CD8-positive, alpha-beta memory T cell (primary cell): ENCODE measurements at regions not wholly inside any gene's neighbourhood (a gene's known extent, or its start where the extent isn't known, plus 50 kb on each side); places are given as distances from the start of the nearest gene placed in this dataset.

ENCODE experiments used
- CTCF ChIA-PET: fragments of 350-600 bp; sonication (Branson Sonifier 250); formaldehyde crosslinking; loops from one replicate; lab custom pipeline; 2021; ENCODE audit warnings: antibody characterized with exemption; lab: Charles Lee
- POLR2A ChIA-PET: fragments of 350-600 bp; sonication (Branson Sonifier 250); formaldehyde crosslinking; loops from one replicate; lab custom pipeline; 2021; ENCODE audit warnings: antibody characterized with exemption; lab: Charles Lee
- DNase-seq, 5 donors: peaks; one replicate each; pipeline versions ENCODE4 v3.0.0 to v3.0.0-alpha.2; 2020 to 2022; ENCODE audit warnings: mixed read lengths in 1 of 5
- H3K27ac ChIP-seq: one replicate; pipeline ENCODE4 v1.7.0; 2013; ENCODE audit warnings: low read depth, mild to moderate bottlenecking, low read length, moderate library complexity
- H3K27me3 ChIP-seq: 2 replicates; pipeline ENCODE4 v1.7.0; 2013; ENCODE audit warnings: low read length, mild to moderate bottlenecking; ENCODE audit not compliant: insufficient read depth, poor library complexity, severe bottlenecking
- H3K36me3 ChIP-seq: 2 replicates; pipeline ENCODE4 v1.7.0; 2013; ENCODE audit warnings: mild to moderate bottlenecking, low read length, moderate library complexity; ENCODE audit not compliant: insufficient read depth
- H3K4me1 ChIP-seq: 2 replicates; pipeline ENCODE4 v1.7.0; 2013; ENCODE audit warnings: mild to moderate bottlenecking, low read length, moderate library complexity; ENCODE audit not compliant: insufficient read depth
- H3K4me3 ChIP-seq: 2 replicates; pipeline ENCODE4 v1.7.0; 2013; ENCODE audit warnings: mild to moderate bottlenecking, low read length
- H3K9me3 ChIP-seq: 2 replicates; pipeline ENCODE4 v1.7.0; 2013; ENCODE audit warnings: mild to moderate bottlenecking, low read length
- H3K27ac Mint-ChIP-seq, 8 donors: one replicate each; pipeline ENCODE4 v1.8.0; 2020 to 2021; ENCODE audit warnings: mixed read lengths in 8 of 8, mild to moderate bottlenecking in 6 of 8, inconsistent platforms in 3 of 8, moderate library complexity in 3 of 8
- H3K27me3 Mint-ChIP-seq, 2 donors: one replicate each; pipeline ENCODE4 v1.8.0; 2020 to 2021; ENCODE audit warnings: mixed read lengths in 2 of 2, mild to moderate bottlenecking in 1 of 2, moderate library complexity in 1 of 2
- H3K36me3 Mint-ChIP-seq, 3 donors: one replicate each; pipeline ENCODE4 v1.8.0; 2020 to 2021; ENCODE audit warnings: mixed read lengths in 3 of 3, inconsistent platforms in 1 of 3, mild to moderate bottlenecking in 1 of 3
- H3K4me1 Mint-ChIP-seq, 3 donors: one replicate each; pipeline ENCODE4 v1.8.0; 2020 to 2021; ENCODE audit warnings: mixed read lengths in 3 of 3, inconsistent platforms in 1 of 3, mild to moderate bottlenecking in 1 of 3
- H3K4me3 Mint-ChIP-seq, 7 donors: one replicate each; pipeline ENCODE4 v1.8.0; 2020 to 2021; ENCODE audit warnings: mixed read lengths in 7 of 7, mild to moderate bottlenecking in 6 of 7, moderate library complexity in 4 of 7, inconsistent platforms in 2 of 7
- H3K9me3 Mint-ChIP-seq, 5 donors: one replicate each; pipeline ENCODE4 v1.8.0; 2020 to 2022; ENCODE audit warnings: mixed read lengths in 5 of 5, mild to moderate bottlenecking in 3 of 5, moderate library complexity in 2 of 5, inconsistent platforms in 1 of 5

GRCh38 chr11:92390783-92391182, 166.2 kb downstream of the FAT3 start:
- peaks cover 0 to 1% (median 0%) of the 10 kb centered on the region in 3 donors for H3K36me3 Mint-ChIP-seq
- CTCF ChIA-PET, result no interaction called here
- POLR2A ChIA-PET, result no interaction called here
- H3K4me3 ChIP-seq, result no peak overlapping the region
- H3K27ac Mint-ChIP-seq, result no peak overlapping the region
- H3K27me3 ChIP-seq, result no peaks in the 10 kb centered on the region
- no peaks in the 10 kb centered on the region for H3K9me3 ChIP-seq
- H3K27me3 Mint-ChIP-seq, result peaks cover 0 to 1% of the 10 kb centered on the region in 2 donors
- H3K9me3 Mint-ChIP-seq, result peaks cover 0 to 8% (median 6%) of the 10 kb centered on the region in 5 donors
- DNase-seq, result no peak
- no peaks in the 10 kb centered on the region for H3K4me1 ChIP-seq
- no peaks in the 10 kb centered on the region for H3K36me3 ChIP-seq
- no peak overlapping the region for H3K27ac ChIP-seq
- no peaks in the 10 kb centered on the region for H3K4me1 Mint-ChIP-seq
- H3K4me3 Mint-ChIP-seq, result no peak overlapping the region

GRCh38 chr11:92391364-92391763, 166.7 kb downstream of the FAT3 start:
- H3K27ac ChIP-seq, result no peak overlapping the region
- H3K4me3 ChIP-seq, result no peak overlapping the region
- POLR2A ChIA-PET, result no interaction called here
- no peaks in the 10 kb centered on the region for H3K4me1 ChIP-seq
- Mint-ChIP-seq H3K36me3 (peaks cover 0 to 1% (median 0%) of the 10 kb centered on the region in 3 donors), H3K4me1 (no peaks in the 10 kb centered on the region), H3K27me3 (peaks cover 0 to 1% of the 10 kb centered on the region in 2 donors), H3K9me3 (peaks cover 0 to 9% (median 8%) of the 10 kb centered on the region in 5 donors), H3K4me3 (no peak overlapping the region), H3K27ac (no peak overlapping the region)
- CTCF ChIA-PET, result no interaction called here
- H3K36me3 ChIP-seq, result no peaks in the 10 kb centered on the region
- no peak for DNase-seq
- no peaks in the 10 kb centered on the region for H3K27me3 ChIP-seq
- no peaks in the 10 kb centered on the region for H3K9me3 ChIP-seq

- Histone ChIP-seq H3K9me3 (no peaks in the 10 kb centered on the region), H3K27ac (no peak overlapping the region), H3K4me1 (no peaks in the 10 kb centered on the region), H3K4me3 (no peak overlapping the region), H3K27me3 (no peaks in the 10 kb centered on the region), H3K36me3 (no peaks in the 10 kb centered on the region)
- H3K4me1 Mint-ChIP-seq, result no peaks in the 10 kb centered on the region
- no peak for DNase-seq
- H3K36me3 Mint-ChIP-seq, result peaks cover 0 to 1% (median 0%) of the 10 kb centered on the region in 3 donors
- peaks cover 0 to 2% of the 10 kb centered on the region in 2 donors for H3K27me3 Mint-ChIP-seq
- ChIA-PET CTCF (no interaction called here), POLR2A (no interaction called here)
- H3K27ac Mint-ChIP-seq, result no peak overlapping the region
- no peak overlapping the region for H3K4me3 Mint-ChIP-seq
- peaks cover 0 to 9% (median 8%) of the 10 kb centered on the region in 5 donors for H3K9me3 Mint-ChIP-seq
These were observed 167.2 kb downstream of the FAT3 start for GRCh38 chr11:92391808-92392207.

GRCh38 chr11:92393218-92393617, 168.6 kb downstream of the FAT3 start:
- H3K9me3 Mint-ChIP-seq, result peaks cover 3 to 10% (median 7%) of the 10 kb centered on the region in 5 donors
- H3K36me3 Mint-ChIP-seq, result peaks cover 0 to 1% (median 0%) of the 10 kb centered on the region in 3 donors
- H3K27ac Mint-ChIP-seq, result no peak overlapping the region
- Histone ChIP-seq H3K4me3 (no peak overlapping the region), H3K36me3 (no peaks in the 10 kb centered on the region), H3K4me1 (no peaks in the 10 kb centered on the region), H3K9me3 (no peaks in the 10 kb centered on the region), H3K27ac (no peak overlapping the region), H3K27me3 (no peaks in the 10 kb centered on the region)
- ChIA-PET POLR2A (no interaction called here), CTCF (no interaction called here)
- no peak for DNase-seq
- no peak overlapping the region for H3K4me3 Mint-ChIP-seq
- no peaks in the 10 kb centered on the region for H3K4me1 Mint-ChIP-seq
- H3K27me3 Mint-ChIP-seq, result peaks cover 0 to 2% of the 10 kb centered on the region in 2 donors

GRCh38 chr11:92396133-92396532, 171.5 kb downstream of the FAT3 start:
- DNase-seq, result no peak
- ChIA-PET POLR2A (no interaction called here), CTCF (no interaction called here)
- Histone ChIP-seq H3K27me3 (no peaks in the 10 kb centered on the region), H3K36me3 (no peaks in the 10 kb centered on the region), H3K4me1 (no peaks in the 10 kb centered on the region), H3K9me3 (no peaks in the 10 kb centered on the region), H3K27ac (no peak overlapping the region), H3K4me3 (no peak overlapping the region)
- Mint-ChIP-seq H3K27ac (no peak overlapping the region), H3K4me1 (no peaks in the 10 kb centered on the region), H3K27me3 (peaks cover 0 to 2% of the 10 kb centered on the region in 2 donors), H3K4me3 (no peak overlapping the region), H3K9me3 (peaks cover 8 to 10% (median 9%) of the 10 kb centered on the region in 5 donors), H3K36me3 (peaks cover 0 to 1% (median 0%) of the 10 kb centered on the region in 3 donors)

- ChIA-PET POLR2A (no interaction called here), CTCF (no interaction called here)
- no peak overlapping the region for H3K27ac ChIP-seq
- H3K9me3 ChIP-seq, result no peaks in the 10 kb centered on the region
- Mint-ChIP-seq H3K27me3 (peaks cover 0 to 2% of the 10 kb centered on the region in 2 donors), H3K36me3 (peaks cover 0 to 1% (median 0%) of the 10 kb centered on the region in 3 donors), H3K27ac (no peak overlapping the region), H3K4me3 (no peak overlapping the region), H3K9me3 (peaks cover 8 to 12% (median 9%) of the 10 kb centered on the region in 5 donors), H3K4me1 (no peaks in the 10 kb centered on the region)
- no peaks in the 10 kb centered on the region for H3K36me3 ChIP-seq
- no peaks in the 10 kb centered on the region for H3K4me1 ChIP-seq
- DNase-seq, result no peak
- H3K4me3 ChIP-seq, result no peak overlapping the region
- no peaks in the 10 kb centered on the region for H3K27me3 ChIP-seq
These were observed 172.7 kb downstream of the FAT3 start for GRCh38 chr11:92397221-92397755.

- Mint-ChIP-seq H3K36me3 (no peaks in the 10 kb centered on the region), H3K4me3 (no peak overlapping the region)
These were observed 175.1 kb downstream of the FAT3 start for GRCh38 chr11:92399705-92400104.

GRCh38 chr11:92401520-92401919, 176.9 kb downstream of the FAT3 start:
- CTCF ChIA-PET, result no interaction called here

More at GRCh38 chr11:92399705-92400104, 175.1 kb downstream of the FAT3 start:
- H3K27me3 ChIP-seq, result no peaks in the 10 kb centered on the region
- H3K9me3 ChIP-seq, result no peaks in the 10 kb centered on the region
- no peak for DNase-seq
- Mint-ChIP-seq H3K27ac (no peak overlapping the region), H3K4me1 (no peaks in the 10 kb centered on the region), H3K27me3 (peaks cover 0 to 1% of the 10 kb centered on the region in 2 donors), H3K9me3 (peaks cover 5 to 13% (median 9%) of the 10 kb centered on the region in 5 donors)
- no peak overlapping the region for H3K4me3 ChIP-seq
- no peaks in the 10 kb centered on the region for H3K36me3 ChIP-seq
- no peaks in the 10 kb centered on the region for H3K4me1 ChIP-seq
- CTCF ChIA-PET, result no interaction called here
- POLR2A ChIA-PET, result no interaction called here
- H3K27ac ChIP-seq, result no peak overlapping the region

More at GRCh38 chr11:92401520-92401919, 176.9 kb downstream of the FAT3 start:
- Mint-ChIP-seq H3K4me3 (no peak overlapping the region), H3K27me3 (peaks cover 0 to 1% of the 10 kb centered on the region in 2 donors), H3K27ac (no peak overlapping the region), H3K36me3 (no peaks in the 10 kb centered on the region), H3K4me1 (no peaks in the 10 kb centered on the region), H3K9me3 (peaks cover 0 to 10% (median 8%) of the 10 kb centered on the region in 5 donors)
- Histone ChIP-seq H3K4me1 (no peaks in the 10 kb centered on the region), H3K27ac (no peak overlapping the region), H3K36me3 (no peaks in the 10 kb centered on the region), H3K9me3 (no peaks in the 10 kb centered on the region), H3K27me3 (no peaks in the 10 kb centered on the region), H3K4me3 (no peak overlapping the region)
- no peak for DNase-seq
- POLR2A ChIA-PET, result no interaction called here
